ENCODE measurements at regions not wholly inside any gene's neighbourhood (a gene's known extent, or its start where the extent isn't known, plus 50 kb on each side); places are given as distances from the start of the nearest gene placed in this dataset.

DNA sequence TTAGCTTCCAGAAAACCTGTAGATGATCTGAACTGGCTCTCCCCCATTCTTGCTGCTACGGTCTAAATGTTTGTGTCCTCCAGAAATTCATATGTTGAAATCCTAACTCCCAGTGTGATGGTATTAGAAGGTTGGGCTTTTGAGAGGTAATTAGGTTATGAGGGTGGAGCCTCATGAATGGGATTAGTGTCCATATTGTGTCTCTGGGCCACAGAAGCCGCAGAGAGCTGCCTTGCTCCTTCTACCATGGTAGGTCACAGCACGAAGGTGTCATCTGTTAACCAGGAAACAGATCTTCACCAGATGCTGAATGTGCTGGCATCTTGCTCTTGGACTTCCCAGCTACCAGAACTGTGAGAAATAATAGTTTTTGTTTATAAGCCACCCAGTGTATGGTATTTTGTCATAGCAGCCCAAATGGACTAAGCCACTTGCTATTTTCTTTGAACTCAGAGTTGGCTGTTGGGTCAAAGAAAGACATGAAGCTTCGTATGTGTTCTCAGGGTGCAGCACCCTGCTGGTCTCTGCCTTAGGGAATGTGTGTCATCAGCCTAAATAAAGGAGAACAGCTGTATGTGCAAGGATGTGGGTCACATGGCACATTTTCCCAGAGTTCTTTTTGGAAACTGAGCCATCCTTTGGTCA is 317.5 kb upstream of the SLCO3A1 start:
- no peaks in the 10 kb centered on the region for H3K9me2 ChIP-seq (ENCODE audit: low read depth, low read length)
- no peak overlapping the region for H2AFZ ChIP-seq (ENCODE audit: low read length)
- H3K27ac ChIP-seq (ENCODE audit: low read depth, low read length, poor library complexity, severe bottlenecking) = no peak overlapping the region
- no peak overlapping the region for H3K9ac ChIP-seq (ENCODE audit: low read length)
- H3K36me3 ChIP-seq (ENCODE audit: insufficient read depth, low read length) = no peaks in the 10 kb centered on the region
- H4K20me1 ChIP-seq (ENCODE audit: insufficient read depth, low read length) = no peaks in the 10 kb centered on the region
- H3K79me2 ChIP-seq (ENCODE audit: insufficient read depth, low read length) = no peaks in the 10 kb centered on the region
- H3K4me3 ChIP-seq (ENCODE audit: low read depth, low read length, poor library complexity, severe bottlenecking) = no peak overlapping the region
- no peaks in the 10 kb centered on the region for H3K27me3 ChIP-seq (ENCODE audit: insufficient read depth, low read length)
- H3K4me2 ChIP-seq (ENCODE audit: low read length) = no peak overlapping the region
- TF ChIP-seq, protein P1, sequence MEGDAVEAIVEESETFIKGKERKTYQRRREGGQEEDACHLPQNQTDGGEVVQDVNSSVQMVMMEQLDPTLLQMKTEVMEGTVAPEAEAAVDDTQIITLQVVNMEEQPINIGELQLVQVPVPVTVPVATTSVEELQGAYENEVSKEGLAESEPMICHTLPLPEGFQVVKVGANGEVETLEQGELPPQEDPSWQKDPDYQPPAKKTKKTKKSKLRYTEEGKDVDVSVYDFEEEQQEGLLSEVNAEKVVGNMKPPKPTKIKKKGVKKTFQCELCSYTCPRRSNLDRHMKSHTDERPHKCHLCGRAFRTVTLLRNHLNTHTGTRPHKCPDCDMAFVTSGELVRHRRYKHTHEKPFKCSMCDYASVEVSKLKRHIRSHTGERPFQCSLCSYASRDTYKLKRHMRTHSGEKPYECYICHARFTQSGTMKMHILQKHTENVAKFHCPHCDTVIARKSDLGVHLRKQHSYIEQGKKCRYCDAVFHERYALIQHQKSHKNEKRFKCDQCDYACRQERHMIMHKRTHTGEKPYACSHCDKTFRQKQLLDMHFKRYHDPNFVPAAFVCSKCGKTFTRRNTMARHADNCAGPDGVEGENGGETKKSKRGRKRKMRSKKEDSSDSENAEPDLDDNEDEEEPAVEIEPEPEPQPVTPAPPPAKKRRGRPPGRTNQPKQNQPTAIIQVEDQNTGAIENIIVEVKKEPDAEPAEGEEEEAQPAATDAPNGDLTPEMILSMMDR (IDR thresholded peaks at IDR 0.05; ENCODE audit: low read length) = no peak
- TF ChIP-seq EZH2 (IDR thresholded peaks at IDR 0.05; ENCODE audit: borderline replicate concordance, low read length) = no peak
- H3K4me1 ChIP-seq (ENCODE audit: insufficient read depth, low read length, severe bottlenecking) = no peaks in the 10 kb centered on the region
- H3K9me3 ChIP-seq (ENCODE audit: low read length) = no peaks in the 10 kb centered on the region
- no peaks in the 10 kb centered on the region for H3F3A ChIP-seq (ENCODE audit: insufficient read depth, low read length)

DNA sequence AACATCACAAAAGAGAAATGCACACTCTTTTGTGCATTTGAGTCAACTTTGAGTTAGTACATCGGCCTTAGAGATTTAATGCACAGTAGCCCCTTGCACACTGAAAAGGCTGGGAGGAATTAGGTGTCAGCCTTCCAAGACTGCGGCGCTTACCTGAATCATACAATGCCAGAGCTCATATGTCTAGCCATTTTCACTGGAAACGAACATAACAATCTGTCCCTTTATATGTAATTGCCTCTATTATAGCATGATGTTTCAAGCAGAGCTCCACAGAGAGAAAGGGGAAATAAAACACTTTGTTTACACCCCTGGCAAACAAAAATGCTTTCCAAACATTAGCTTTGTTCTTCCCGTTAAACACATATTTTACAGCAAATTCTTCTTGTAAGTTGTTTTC is 315.7 kb upstream of the SLCO3A1 start:
- H3K9me3 ChIP-seq (ENCODE audit: low read length) = no peaks in the 10 kb centered on the region
- H3K27ac ChIP-seq (ENCODE audit: low read depth, low read length, poor library complexity, severe bottlenecking) = no peak overlapping the region
- TF ChIP-seq EZH2 (IDR thresholded peaks at IDR 0.05; ENCODE audit: borderline replicate concordance, low read length) = no peak
- TF ChIP-seq, protein P1 (IDR thresholded peaks at IDR 0.05; ENCODE audit: low read length) = no peak
- H3K4me1 ChIP-seq (ENCODE audit: insufficient read depth, low read length, severe bottlenecking) = no peaks in the 10 kb centered on the region
- H3K9me2 ChIP-seq (ENCODE audit: low read depth, low read length) = no peaks in the 10 kb centered on the region
- H3K4me2 ChIP-seq (ENCODE audit: low read length) = no peak overlapping the region
- H3K36me3 ChIP-seq (ENCODE audit: insufficient read depth, low read length) = no peaks in the 10 kb centered on the region
- no peaks in the 10 kb centered on the region for H3K79me2 ChIP-seq (ENCODE audit: insufficient read depth, low read length)
- H3K9ac ChIP-seq (ENCODE audit: low read length) = no peak overlapping the region
- no peaks in the 10 kb centered on the region for H3K27me3 ChIP-seq (ENCODE audit: insufficient read depth, low read length)
- no peaks in the 10 kb centered on the region for H4K20me1 ChIP-seq (ENCODE audit: insufficient read depth, low read length)
- H3K4me3 ChIP-seq (ENCODE audit: low read depth, low read length, poor library complexity, severe bottlenecking) = no peak overlapping the region
- H2AFZ ChIP-seq (ENCODE audit: low read length) = no peak overlapping the region
- no peaks in the 10 kb centered on the region for H3F3A ChIP-seq (ENCODE audit: insufficient read depth, low read length)

DNA sequence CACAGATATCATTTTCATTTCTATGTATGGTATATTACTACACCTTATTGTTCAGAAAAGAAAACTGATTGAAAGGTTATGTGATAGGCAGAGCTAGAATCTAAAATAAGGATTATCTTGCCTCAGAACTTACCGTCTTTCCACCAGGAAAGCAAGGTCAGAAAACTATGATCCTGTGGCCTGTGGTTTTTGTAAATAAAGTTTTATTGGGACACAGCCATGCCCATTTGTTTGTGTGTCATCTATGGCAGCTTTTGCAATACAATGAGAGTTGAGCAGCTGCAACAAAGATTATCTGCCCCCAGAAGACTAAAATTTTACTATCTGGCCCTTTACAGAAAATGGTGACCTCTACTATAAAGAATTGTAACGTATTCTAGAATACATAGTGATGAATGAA is 314.7 kb upstream of the SLCO3A1 start:
- no peaks in the 10 kb centered on the region for H3K79me2 ChIP-seq (ENCODE audit: insufficient read depth, low read length)
- no peaks in the 10 kb centered on the region for H3F3A ChIP-seq (ENCODE audit: insufficient read depth, low read length)
- H3K4me2 ChIP-seq (ENCODE audit: low read length) = no peak overlapping the region
- H3K9me3 ChIP-seq (ENCODE audit: low read length) = no peaks in the 10 kb centered on the region
- H3K4me1 ChIP-seq (ENCODE audit: insufficient read depth, low read length, severe bottlenecking) = no peaks in the 10 kb centered on the region
- no peaks in the 10 kb centered on the region for H3K36me3 ChIP-seq (ENCODE audit: insufficient read depth, low read length)
- H3K27ac ChIP-seq (ENCODE audit: low read depth, low read length, poor library complexity, severe bottlenecking) = no peak overlapping the region
- no peak overlapping the region for H3K4me3 ChIP-seq (ENCODE audit: low read depth, low read length, poor library complexity, severe bottlenecking)
- TF ChIP-seq, protein P1 (IDR thresholded peaks at IDR 0.05; ENCODE audit: low read length) = no peak
- no peak for TF ChIP-seq EZH2 (IDR thresholded peaks at IDR 0.05; ENCODE audit: borderline replicate concordance, low read length)
- H3K9ac ChIP-seq (ENCODE audit: low read length) = no peak overlapping the region
- H3K27me3 ChIP-seq (ENCODE audit: insufficient read depth, low read length) = no peaks in the 10 kb centered on the region
- no peaks in the 10 kb centered on the region for H4K20me1 ChIP-seq (ENCODE audit: insufficient read depth, low read length)
- no peak overlapping the region for H2AFZ ChIP-seq (ENCODE audit: low read length)
- H3K9me2 ChIP-seq (ENCODE audit: low read depth, low read length) = no peaks in the 10 kb centered on the region
